GM19463 (cell line): ENCODE measurements at regions not wholly inside any gene's neighbourhood (a gene's known extent, or its start where the extent isn't known, plus 50 kb on each side); places are given as distances from the start of the nearest gene placed in this dataset.
"Not testable (repeated sequence)": the region's sequence is repeated elsewhere in the genome, so short reads cannot be mapped to it uniquely, and the experiment has no call there.

Experiments used
- ATAC-seq: cut with Tn5 transposase; IDR thresholded peaks from one replicate; pipeline ENCODE4 v1.9.1; 2021; ENCODE audit warnings: mild to moderate bottlenecking, moderate library complexity; ENCODE audit not compliant: unreplicated experiment

GRCh38 chr12:13570005-13570694 lies 373.6 kb downstream of the EMP1 start:
- no peak for ATAC-seq

GRCh38 chr12:13566292-13566691 lies 369.8 kb downstream of the EMP1 start:
- ATAC-seq = no peak

GRCh38 chr12:13564266-13564810 lies 367.8 kb downstream of the EMP1 start:
- ATAC-seq = no peak

- no peak for ATAC-seq
These were observed 367.2 kb downstream of the EMP1 start for GRCh38 chr12:13563743-13564125.

GRCh38 chr12:13562915-13563742 lies 366.6 kb downstream of the EMP1 start:
- ATAC-seq = no peak

GRCh38 chr12:13561923-13562322 lies 365.4 kb downstream of the EMP1 start:
- ATAC-seq = no peak

- ATAC-seq = no peak
These were observed 362.9 kb downstream of the EMP1 start for GRCh38 chr12:13559318-13559978.

- ATAC-seq = no peak
These were observed 356.3 kb downstream of the EMP1 start for GRCh38 chr12:13552830-13553229.

- ATAC-seq = no peak
These were observed 350.8 kb downstream of the EMP1 start for GRCh38 chr12:13547283-13547682.

- ATAC-seq = no peak
These were observed 349.7 kb downstream of the EMP1 start for GRCh38 chr12:13546231-13546630.

- no peak for ATAC-seq
These were observed 342.5 kb downstream of the EMP1 start for GRCh38 chr12:13539051-13539450.

GRCh38 chr12:13538136-13538535 lies 341.6 kb downstream of the EMP1 start:
- no peak for ATAC-seq

- ATAC-seq = no peak
These were observed 341.1 kb downstream of the EMP1 start for GRCh38 chr12:13537623-13538022.

- peak; percentile 94 for ATAC-seq
These were observed 339.8 kb downstream of the EMP1 start for GRCh38 chr12:13536219-13536910.

- ATAC-seq = no peak
These were observed 338.3 kb downstream of the EMP1 start for GRCh38 chr12:13534645-13535398.

GRCh38 chr12:13534242-13534641 lies 337.7 kb downstream of the EMP1 start:
- ATAC-seq = no peak

GRCh38 chr12:13530966-13531365 lies 334.4 kb downstream of the EMP1 start:
- no peak for ATAC-seq

- ATAC-seq = not testable (repeated sequence)
These were observed 329.8 kb downstream of the EMP1 start for GRCh38 chr12:13526185-13526921.

- ATAC-seq = no peak
These were observed 327.2 kb downstream of the EMP1 start for GRCh38 chr12:13523536-13524307.
